Breast epithelium (tissue), 4 donors: ENCODE measurements at regions not wholly inside any gene's neighbourhood (a gene's known extent, or its start where the extent isn't known, plus 50 kb on each side); places are given as distances from the start of the nearest gene placed in this dataset.

Experiments used
- DNase-seq, 2 donors: peaks; one replicate each; pipeline ENCODE4 v3.0.0-alpha.2; 2019; ENCODE audit warnings: low spot score in 2 of 2
- H3K27ac ChIP-seq, 2 donors: fragments of 200-600 bp; sonication (generic) in 1 of 2; one replicate each; pipeline ENCODE4 v1.5.1; 2016 to 2019; ENCODE audit warnings: mild to moderate bottlenecking in 1 of 2
- H3K27me3 ChIP-seq, 2 donors: fragments of 200-600 bp; sonication (generic) in 1 of 2; one replicate each; pipeline versions ENCODE4 v1.5.1 to v1.6.0; 2017 to 2019; ENCODE audit warnings: control low read depth in 1 of 2, mild to moderate bottlenecking in 1 of 2
- H3K36me3 ChIP-seq: fragments of 200-600 bp; one replicate; pipeline ENCODE4 v1.5.1; 2019
- H3K4me1 ChIP-seq, 2 donors: fragments of 200-600 bp; sonication (generic); one replicate each; pipeline ENCODE4 v1.5.1; 2016 to 2019; ENCODE audit warnings: control low read depth in 1 of 2
- H3K4me3 ChIP-seq, 3 donors: fragments of 200-600 bp; sonication (generic); 1 replicate in 2 of 3; 2 replicates in 1 of 3; pipeline ENCODE4 v1.5.1; 2016 to 2019; ENCODE audit warnings: mild to moderate bottlenecking in 3 of 3, moderate library complexity in 2 of 3
- H3K9me3 ChIP-seq, 2 donors: fragments of 200-600 bp; sonication (generic) in 1 of 2; one replicate each; pipeline ENCODE4 v1.5.1; 2016 to 2019; ENCODE audit warnings: control low read depth in 1 of 2
- POLR2A ChIP-seq: fragments of 450-650 bp; IDR thresholded peaks from one replicate; pipeline ENCODE4 v1.6.1; 2016; ENCODE audit warnings: antibody characterized with exemption, mild to moderate bottlenecking, moderate library complexity
- POLR2AphosphoS5 ChIP-seq, 3 donors: sonication (generic); formaldehyde crosslinking; IDR thresholded peaks; one replicate each; pipeline ENCODE4 v1.6.1; 2017; ENCODE audit warnings: antibody characterized with exemption in 3 of 3
- intact Hi-C: fragments of 100-400 bp; cut with DNase I; formaldehyde crosslinking; loops from one replicate; pipeline ENCODE4 v1.15.1; 2023; ENCODE audit warnings: low total_unique reads
- TF ChIP-seq, protein P1 (sequence below), 3 donors: fragments of 450-650 bp; IDR thresholded peaks; one replicate each; pipeline ENCODE4 v1.5.1; 2016 to 2017; ENCODE audit warnings: antibody characterized with exemption in 3 of 3, mild to moderate bottlenecking in 3 of 3, moderate library complexity in 3 of 3

DNA sequence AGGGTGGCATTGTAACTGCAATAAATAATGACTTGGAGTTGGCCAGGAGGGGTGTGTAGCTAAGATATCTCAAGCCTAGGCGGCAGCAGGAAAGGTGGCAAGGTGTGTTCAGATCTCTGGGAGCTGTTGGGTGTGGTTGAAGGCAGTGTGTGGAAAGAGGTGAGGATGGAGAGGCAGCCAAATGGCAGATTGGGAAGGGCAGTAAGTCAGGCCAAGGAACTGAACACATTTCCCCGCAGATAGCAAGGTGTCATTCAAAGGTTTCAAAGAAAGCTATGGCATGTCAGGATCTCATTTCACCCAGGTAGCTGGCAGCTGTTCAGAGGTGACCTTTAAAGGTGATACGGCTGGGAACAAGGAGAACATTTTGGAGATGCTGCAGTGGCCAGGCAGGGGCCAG is 586.0 kb upstream of the MGMT start:
- intact Hi-C loops: no loop called here
- no peak for DNase-seq

DNA sequence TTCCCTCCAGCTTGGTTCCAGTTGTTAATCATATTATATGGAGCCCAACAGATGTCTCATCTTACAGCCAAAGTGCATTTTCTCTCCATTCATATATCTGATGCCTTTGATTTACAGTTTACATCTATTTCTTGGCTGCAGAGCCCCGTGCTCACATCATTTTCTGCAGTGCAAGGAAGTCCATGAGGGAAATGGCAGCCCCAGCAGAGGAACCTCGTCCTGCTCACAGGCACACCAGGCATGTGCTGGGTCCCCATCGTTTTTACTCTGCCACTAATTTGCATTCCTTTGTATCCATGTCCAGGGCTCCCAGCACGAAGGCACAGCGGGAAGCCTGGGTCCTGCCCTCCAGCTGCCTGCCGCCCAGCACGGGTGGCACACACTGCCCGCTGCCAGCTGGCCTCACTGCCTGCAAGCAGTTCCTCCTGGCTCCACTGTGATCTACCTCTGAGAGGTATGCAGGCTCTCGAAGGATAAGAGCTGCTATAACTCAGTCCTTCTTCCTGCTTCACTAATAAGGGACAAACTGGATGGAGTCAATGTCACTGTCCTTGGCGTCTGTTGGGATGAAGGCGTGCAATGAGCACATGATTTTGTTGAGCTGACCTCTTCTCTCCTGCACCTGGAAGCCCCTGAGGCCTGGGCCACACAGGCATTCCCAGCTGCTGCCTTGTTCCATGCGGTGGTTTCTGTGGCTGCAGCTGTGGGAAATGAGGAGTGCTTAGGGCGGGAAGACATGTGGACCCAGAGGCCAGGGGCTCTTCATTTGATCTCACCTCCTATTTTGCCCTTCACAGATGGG is 583.6 kb upstream of the MGMT start:
- no peaks in the 10 kb centered on the region for H3K27me3 ChIP-seq
- intact Hi-C loops: no loop called here
- DNase-seq: no peak
- no peak overlapping the region for H3K27ac ChIP-seq
- H3K4me3 ChIP-seq: no peak overlapping the region
- H3K9me3 ChIP-seq: no peaks in the 10 kb centered on the region
- H3K4me1 ChIP-seq: no peaks in the 10 kb centered on the region
- no peaks in the 10 kb centered on the region for H3K36me3 ChIP-seq
- TF ChIP-seq POLR2AphosphoS5 (IDR thresholded peaks at IDR 0.05) (no peak), POLR2A (no peak)
- TF ChIP-seq, protein P1, sequence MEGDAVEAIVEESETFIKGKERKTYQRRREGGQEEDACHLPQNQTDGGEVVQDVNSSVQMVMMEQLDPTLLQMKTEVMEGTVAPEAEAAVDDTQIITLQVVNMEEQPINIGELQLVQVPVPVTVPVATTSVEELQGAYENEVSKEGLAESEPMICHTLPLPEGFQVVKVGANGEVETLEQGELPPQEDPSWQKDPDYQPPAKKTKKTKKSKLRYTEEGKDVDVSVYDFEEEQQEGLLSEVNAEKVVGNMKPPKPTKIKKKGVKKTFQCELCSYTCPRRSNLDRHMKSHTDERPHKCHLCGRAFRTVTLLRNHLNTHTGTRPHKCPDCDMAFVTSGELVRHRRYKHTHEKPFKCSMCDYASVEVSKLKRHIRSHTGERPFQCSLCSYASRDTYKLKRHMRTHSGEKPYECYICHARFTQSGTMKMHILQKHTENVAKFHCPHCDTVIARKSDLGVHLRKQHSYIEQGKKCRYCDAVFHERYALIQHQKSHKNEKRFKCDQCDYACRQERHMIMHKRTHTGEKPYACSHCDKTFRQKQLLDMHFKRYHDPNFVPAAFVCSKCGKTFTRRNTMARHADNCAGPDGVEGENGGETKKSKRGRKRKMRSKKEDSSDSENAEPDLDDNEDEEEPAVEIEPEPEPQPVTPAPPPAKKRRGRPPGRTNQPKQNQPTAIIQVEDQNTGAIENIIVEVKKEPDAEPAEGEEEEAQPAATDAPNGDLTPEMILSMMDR (IDR thresholded peaks at IDR 0.05): no peak

More for the DNA sequence above, 586.0 kb upstream of the MGMT start:
- Histone ChIP-seq H3K9me3 (no peaks in the 10 kb centered on the region), H3K4me3 (no peak overlapping the region), H3K4me1 (no peaks in the 10 kb centered on the region), H3K27me3 (no peaks in the 10 kb centered on the region), H3K36me3 (no peaks in the 10 kb centered on the region), H3K27ac (no peak overlapping the region)
- TF ChIP-seq POLR2A (no peak), POLR2AphosphoS5 (IDR thresholded peaks at IDR 0.05) (no peak)
- TF ChIP-seq, protein P1 (IDR thresholded peaks at IDR 0.05): no peak

DNA sequence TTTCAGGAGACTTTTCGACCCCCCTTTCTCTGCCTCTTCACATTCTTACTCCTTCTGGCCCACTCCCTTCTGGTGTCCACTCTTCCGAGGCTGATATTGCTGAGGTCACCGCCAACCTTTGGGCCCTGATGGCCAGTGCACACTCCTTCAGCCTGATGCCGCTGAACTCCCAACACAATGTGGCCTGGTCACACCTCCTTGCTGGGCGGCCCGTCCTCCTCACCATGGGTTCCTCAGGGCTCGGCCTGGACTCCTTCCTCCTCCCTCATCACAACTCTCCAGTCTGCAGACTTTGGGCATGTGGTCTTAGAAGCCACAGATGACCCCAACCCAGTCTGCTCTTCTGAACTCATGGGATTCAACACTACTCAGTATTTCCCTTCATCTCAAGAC is 583.0 kb upstream of the MGMT start:
- H3K4me3 ChIP-seq: no peak overlapping the region
- no peaks in the 10 kb centered on the region for H3K27me3 ChIP-seq
- H3K4me1 ChIP-seq: no peaks in the 10 kb centered on the region
- no peak for DNase-seq
- H3K27ac ChIP-seq: no peak overlapping the region
- H3K9me3 ChIP-seq: no peaks in the 10 kb centered on the region
- no peaks in the 10 kb centered on the region for H3K36me3 ChIP-seq
- intact Hi-C loops: no loop called here
- no peak for TF ChIP-seq POLR2AphosphoS5 (IDR thresholded peaks at IDR 0.05)
- TF ChIP-seq, protein P1 (IDR thresholded peaks at IDR 0.05): no peak
- no peak for TF ChIP-seq POLR2A

DNA sequence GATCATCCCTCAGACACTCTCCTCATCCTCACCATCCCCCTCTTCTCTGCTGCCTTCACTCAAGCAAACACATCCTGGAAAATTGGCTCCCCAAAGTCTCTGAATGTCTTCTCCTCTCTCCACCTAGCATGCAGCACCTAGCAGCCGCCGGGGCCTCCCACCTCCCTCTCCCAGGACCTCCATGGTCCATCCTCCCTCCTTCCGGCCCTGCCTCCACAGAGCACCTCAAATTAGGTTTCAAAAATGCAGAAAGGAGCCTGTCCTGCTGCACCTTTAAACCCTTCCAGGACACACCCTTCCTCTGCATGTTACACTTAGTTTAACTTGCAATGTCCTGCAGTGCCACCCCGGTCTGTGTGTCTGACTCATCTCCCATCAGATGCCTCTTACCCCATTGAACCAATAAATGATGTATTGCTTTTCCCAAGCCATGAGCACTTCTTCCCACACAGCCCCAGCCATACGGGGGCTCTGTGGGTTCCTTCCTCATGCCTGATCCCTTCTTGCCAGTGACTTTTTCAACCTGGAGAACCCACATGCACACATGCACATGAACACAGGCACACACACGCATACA is 582.5 kb upstream of the MGMT start:
- intact Hi-C loops: no loop called here

More for the DNA sequence above, 582.5 kb upstream of the MGMT start:
- Histone ChIP-seq H3K27ac (no peak overlapping the region), H3K4me1 (no peaks in the 10 kb centered on the region), H3K36me3 (no peaks in the 10 kb centered on the region), H3K9me3 (no peaks in the 10 kb centered on the region), H3K4me3 (no peak overlapping the region), H3K27me3 (no peaks in the 10 kb centered on the region)
- TF ChIP-seq POLR2AphosphoS5 (IDR thresholded peaks at IDR 0.05) (no peak), POLR2A (no peak)
- TF ChIP-seq, protein P1 (IDR thresholded peaks at IDR 0.05): no peak
- no peak for DNase-seq
